ENCODE measurements at regions not wholly inside any gene's neighbourhood (a gene's known extent, or its start where the extent isn't known, plus 50 kb on each side); places are given as distances from the start of the nearest gene placed in this dataset.
A peak's percentile ranks its signal among the peaks of the same experiment; 100 is the strongest.
"Not testable (repeated sequence)": the region's sequence is repeated elsewhere in the genome, so short reads cannot be mapped to it uniquely, and the experiment has no call there.

GRCh38 chr6:77105091-77105490 is 358.2 kb downstream of the HTR1B start:
- H3K36me3 ChIP-seq (ENCODE audit: control insufficient read depth in 3 of 3, insufficient read depth in 3 of 3, low read length in 3 of 3): no peaks in the 10 kb centered on the region
- H3K9me3 ChIP-seq (ENCODE audit: control insufficient read depth in 3 of 3, low read length in 3 of 3): no peaks in the 10 kb centered on the region
- no peaks in the 10 kb centered on the region for H3K4me1 ChIP-seq (ENCODE audit: control insufficient read depth in 3 of 3, insufficient read depth in 3 of 3, low read length in 3 of 3)
- H3K27ac ChIP-seq (ENCODE audit: low read depth, low read length): no peak overlapping the region
- H3K9ac ChIP-seq (ENCODE audit: low read depth in 1 of 3, low read length in 3 of 3): no peak overlapping the region
- no peaks in the 10 kb centered on the region for H3K27me3 ChIP-seq (ENCODE audit: control insufficient read depth in 3 of 3, insufficient read depth in 3 of 3, low read length in 3 of 3)
- no peak overlapping the region for H3K4me3 ChIP-seq (ENCODE audit: low read length in 3 of 3)

- H3K27me3 ChIP-seq (ENCODE audit: control insufficient read depth in 3 of 3, insufficient read depth in 3 of 3, low read length in 3 of 3): no peaks in the 10 kb centered on the region
- no peak overlapping the region for H3K27ac ChIP-seq (ENCODE audit: low read depth, low read length)
- peaks cover 3 to 11% (median 9%) of the 10 kb centered on the region in 3 donors for H3K4me1 ChIP-seq (ENCODE audit: control insufficient read depth in 3 of 3, insufficient read depth in 3 of 3, low read length in 3 of 3)
- peak overlapping the region in 1 of 3 donors; percentile 24 for H3K4me3 ChIP-seq (ENCODE audit: low read length in 3 of 3)
- H3K9me3 ChIP-seq (ENCODE audit: control insufficient read depth in 3 of 3, low read length in 3 of 3): no peaks in the 10 kb centered on the region
- H3K36me3 ChIP-seq (ENCODE audit: control insufficient read depth in 3 of 3, insufficient read depth in 3 of 3, low read length in 3 of 3): no peaks in the 10 kb centered on the region
- no peak overlapping the region for H3K9ac ChIP-seq (ENCODE audit: low read depth in 1 of 3, low read length in 3 of 3)
Observed at GRCh38 chr6:77097940-77098339, 365.4 kb downstream of the HTR1B start.

- Histone ChIP-seq H3K27ac (ENCODE audit: low read depth, low read length) (no peak overlapping the region), H3K9ac (ENCODE audit: low read depth in 1 of 3, low read length in 3 of 3) (no peak overlapping the region), H3K4me3 (ENCODE audit: low read length in 3 of 3) (no peak overlapping the region), H3K9me3 (ENCODE audit: control insufficient read depth in 3 of 3, low read length in 3 of 3) (no peaks in the 10 kb centered on the region), H3K36me3 (ENCODE audit: control insufficient read depth in 3 of 3, insufficient read depth in 3 of 3, low read length in 3 of 3) (no peaks in the 10 kb centered on the region), H3K4me1 (ENCODE audit: control insufficient read depth in 3 of 3, insufficient read depth in 3 of 3, low read length in 3 of 3) (peaks cover 3 to 11% (median 9%) of the 10 kb centered on the region in 3 donors), H3K27me3 (ENCODE audit: control insufficient read depth in 3 of 3, insufficient read depth in 3 of 3, low read length in 3 of 3) (no peaks in the 10 kb centered on the region)
Observed at GRCh38 chr6:77095936-77096627, 367.2 kb downstream of the HTR1B start.

- Histone ChIP-seq H3K27me3 (ENCODE audit: control insufficient read depth in 3 of 3, insufficient read depth in 3 of 3, low read length in 3 of 3) (no peaks in the 10 kb centered on the region), H3K9ac (ENCODE audit: low read depth in 1 of 3, low read length in 3 of 3) (no peak overlapping the region), H3K36me3 (ENCODE audit: control insufficient read depth in 3 of 3, insufficient read depth in 3 of 3, low read length in 3 of 3) (no peaks in the 10 kb centered on the region), H3K9me3 (ENCODE audit: control insufficient read depth in 3 of 3, low read length in 3 of 3) (no peaks in the 10 kb centered on the region), H3K27ac (ENCODE audit: low read depth, low read length) (no peak overlapping the region), H3K4me1 (ENCODE audit: control insufficient read depth in 3 of 3, insufficient read depth in 3 of 3, low read length in 3 of 3) (peaks cover 3 to 11% (median 9%) of the 10 kb centered on the region in 3 donors), H3K4me3 (ENCODE audit: low read length in 3 of 3) (no peak overlapping the region)
Observed at GRCh38 chr6:77094821-77095220, 368.5 kb downstream of the HTR1B start.

GRCh38 chr6:77092971-77093370 is 370.3 kb downstream of the HTR1B start:
- Histone ChIP-seq H3K27ac (ENCODE audit: low read depth, low read length) (no peak overlapping the region), H3K9me3 (ENCODE audit: control insufficient read depth in 3 of 3, low read length in 3 of 3) (no peaks in the 10 kb centered on the region), H3K4me1 (ENCODE audit: control insufficient read depth in 3 of 3, insufficient read depth in 3 of 3, low read length in 3 of 3) (peaks cover 0 to 4% (median 2%) of the 10 kb centered on the region in 3 donors), H3K4me3 (ENCODE audit: low read length in 3 of 3) (no peak overlapping the region), H3K27me3 (ENCODE audit: control insufficient read depth in 3 of 3, insufficient read depth in 3 of 3, low read length in 3 of 3) (no peaks in the 10 kb centered on the region), H3K36me3 (ENCODE audit: control insufficient read depth in 3 of 3, insufficient read depth in 3 of 3, low read length in 3 of 3) (no peaks in the 10 kb centered on the region), H3K9ac (ENCODE audit: low read depth in 1 of 3, low read length in 3 of 3) (no peak overlapping the region)

DNA sequence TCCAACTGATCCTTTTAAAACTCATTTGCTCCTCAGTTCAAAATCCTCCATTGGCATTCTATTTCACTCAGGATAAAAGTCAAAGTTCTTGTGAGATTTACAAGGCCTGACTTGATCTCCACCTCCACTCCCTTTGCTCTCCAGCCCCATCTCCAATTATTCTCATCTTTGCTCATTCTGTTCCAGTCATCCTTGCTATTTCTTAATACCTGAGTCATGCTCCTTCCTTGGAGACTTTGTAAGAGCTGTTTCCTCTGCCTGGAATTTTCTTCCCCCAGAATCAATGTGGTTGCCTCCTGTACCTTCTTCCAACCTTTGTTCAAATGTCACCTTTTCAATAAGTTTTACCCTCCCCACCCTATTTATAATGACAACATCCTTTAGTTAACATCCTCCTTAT is 373.5 kb downstream of the HTR1B start:
- Histone ChIP-seq H3K4me3 (ENCODE audit: low read length in 3 of 3) (no peak overlapping the region), H3K36me3 (ENCODE audit: control insufficient read depth in 3 of 3, insufficient read depth in 3 of 3, low read length in 3 of 3) (no peaks in the 10 kb centered on the region), H3K27ac (ENCODE audit: low read depth, low read length) (no peak overlapping the region), H3K9ac (ENCODE audit: low read depth in 1 of 3, low read length in 3 of 3) (no peak overlapping the region), H3K9me3 (ENCODE audit: control insufficient read depth in 3 of 3, low read length in 3 of 3) (no peaks in the 10 kb centered on the region), H3K4me1 (ENCODE audit: control insufficient read depth in 3 of 3, insufficient read depth in 3 of 3, low read length in 3 of 3) (peaks cover 0 to 2% (median 0%) of the 10 kb centered on the region in 3 donors), H3K27me3 (ENCODE audit: control insufficient read depth in 3 of 3, insufficient read depth in 3 of 3, low read length in 3 of 3) (no peaks in the 10 kb centered on the region)

DNA sequence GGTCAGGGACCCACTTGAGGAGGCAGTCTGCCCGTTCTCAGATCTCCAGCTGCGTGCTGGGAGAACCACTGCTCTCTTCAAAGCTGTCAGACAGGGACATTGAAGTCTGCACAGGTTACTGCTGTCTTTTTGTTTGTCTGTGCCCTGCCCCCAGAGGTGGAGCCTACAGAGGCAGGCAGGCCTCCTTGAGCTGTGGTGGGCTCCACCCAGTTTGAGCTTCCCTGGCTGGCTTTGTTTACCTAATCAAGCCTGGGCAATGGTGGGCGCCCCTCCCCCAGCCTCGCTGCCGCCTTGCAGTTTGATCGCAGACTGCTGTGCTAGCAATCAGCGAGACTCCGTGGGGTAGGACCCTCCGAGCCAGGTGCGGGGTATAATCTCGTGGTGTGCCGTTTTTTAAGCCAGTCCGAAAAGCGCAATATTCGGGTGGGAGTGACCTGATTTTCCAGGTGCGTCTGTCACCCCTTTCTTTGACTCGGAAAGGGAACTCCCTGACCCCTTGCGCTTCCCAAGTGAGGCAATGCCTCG is 375.4 kb downstream of the HTR1B start:
- not testable (repeated sequence) for H3K4me3 ChIP-seq (ENCODE audit: low read length in 3 of 3); H3K27ac ChIP-seq (ENCODE audit: low read depth, low read length); H3K4me1 ChIP-seq (ENCODE audit: control insufficient read depth in 3 of 3, insufficient read depth in 3 of 3, low read length in 3 of 3); H3K27me3 ChIP-seq (ENCODE audit: control insufficient read depth in 3 of 3, insufficient read depth in 3 of 3, low read length in 3 of 3); H3K9ac ChIP-seq (ENCODE audit: low read depth in 1 of 3, low read length in 3 of 3); H3K9me3 ChIP-seq (ENCODE audit: control insufficient read depth in 3 of 3, low read length in 3 of 3); H3K36me3 ChIP-seq (ENCODE audit: control insufficient read depth in 3 of 3, insufficient read depth in 3 of 3, low read length in 3 of 3)

GRCh38 chr6:77074037-77074713 is 389.1 kb downstream of the HTR1B start:
- Histone ChIP-seq H3K27me3 (ENCODE audit: control insufficient read depth in 3 of 3, insufficient read depth in 3 of 3, low read length in 3 of 3) (no peaks in the 10 kb centered on the region), H3K9ac (ENCODE audit: low read depth in 1 of 3, low read length in 3 of 3) (no peak overlapping the region), H3K36me3 (ENCODE audit: control insufficient read depth in 3 of 3, insufficient read depth in 3 of 3, low read length in 3 of 3) (no peaks in the 10 kb centered on the region), H3K4me3 (ENCODE audit: low read length in 3 of 3) (no peak overlapping the region), H3K27ac (ENCODE audit: low read depth, low read length) (no peak overlapping the region), H3K4me1 (ENCODE audit: control insufficient read depth in 3 of 3, insufficient read depth in 3 of 3, low read length in 3 of 3) (no peaks in the 10 kb centered on the region), H3K9me3 (ENCODE audit: control insufficient read depth in 3 of 3, low read length in 3 of 3) (no peaks in the 10 kb centered on the region)

GRCh38 chr6:77073410-77073760 is 389.9 kb downstream of the HTR1B start:
- no peaks in the 10 kb centered on the region for H3K9me3 ChIP-seq (ENCODE audit: control insufficient read depth in 3 of 3, low read length in 3 of 3)
- no peaks in the 10 kb centered on the region for H3K4me1 ChIP-seq (ENCODE audit: control insufficient read depth in 3 of 3, insufficient read depth in 3 of 3, low read length in 3 of 3)
- H3K36me3 ChIP-seq (ENCODE audit: control insufficient read depth in 3 of 3, insufficient read depth in 3 of 3, low read length in 3 of 3): no peaks in the 10 kb centered on the region
- no peak overlapping the region for H3K27ac ChIP-seq (ENCODE audit: low read depth, low read length)
- H3K4me3 ChIP-seq (ENCODE audit: low read length in 3 of 3): no peak overlapping the region
- no peaks in the 10 kb centered on the region for H3K27me3 ChIP-seq (ENCODE audit: control insufficient read depth in 3 of 3, insufficient read depth in 3 of 3, low read length in 3 of 3)
- H3K9ac ChIP-seq (ENCODE audit: low read depth in 1 of 3, low read length in 3 of 3): no peak overlapping the region

DNA sequence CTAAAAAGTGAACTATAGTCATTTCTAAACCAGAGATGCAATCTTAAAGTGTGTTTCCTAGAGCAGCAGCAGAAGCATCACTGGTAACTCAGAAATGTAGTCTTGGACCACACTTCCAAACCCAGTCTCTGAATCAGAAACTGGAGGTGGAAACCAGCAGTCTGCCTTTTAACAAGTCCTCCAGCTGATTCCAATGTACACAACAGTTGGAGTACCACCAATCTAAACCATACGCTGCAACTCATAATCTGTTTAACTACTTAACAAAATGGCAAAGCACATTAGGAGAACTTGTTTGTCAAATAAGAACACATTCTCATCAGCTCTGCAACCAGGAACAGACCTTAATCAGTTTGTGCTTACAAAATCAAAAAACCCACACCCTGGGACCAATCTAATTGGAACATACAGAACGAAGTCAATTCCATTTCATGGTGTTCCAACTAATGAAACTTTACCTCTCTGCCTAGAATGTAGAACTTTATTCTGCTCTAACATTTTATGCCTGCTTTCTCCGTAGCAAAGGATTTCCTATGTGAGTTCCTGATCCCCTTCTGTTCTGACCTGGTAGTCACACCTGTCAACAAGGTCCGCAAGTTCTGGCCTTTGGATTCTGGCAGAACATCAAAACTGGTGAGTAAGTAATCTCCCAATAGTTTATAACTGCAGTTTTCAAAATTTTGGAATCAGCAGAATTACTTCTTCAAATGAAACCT is 390.4 kb downstream of the HTR1B start:
- no peaks in the 10 kb centered on the region for H3K9me3 ChIP-seq (ENCODE audit: control insufficient read depth in 3 of 3, low read length in 3 of 3)
- H3K4me1 ChIP-seq (ENCODE audit: control insufficient read depth in 3 of 3, insufficient read depth in 3 of 3, low read length in 3 of 3): no peaks in the 10 kb centered on the region
- no peak overlapping the region for H3K9ac ChIP-seq (ENCODE audit: low read depth in 1 of 3, low read length in 3 of 3)
- no peak overlapping the region for H3K27ac ChIP-seq (ENCODE audit: low read depth, low read length)
- no peak overlapping the region for H3K4me3 ChIP-seq (ENCODE audit: low read length in 3 of 3)
- no peaks in the 10 kb centered on the region for H3K36me3 ChIP-seq (ENCODE audit: control insufficient read depth in 3 of 3, insufficient read depth in 3 of 3, low read length in 3 of 3)
- no peaks in the 10 kb centered on the region for H3K27me3 ChIP-seq (ENCODE audit: control insufficient read depth in 3 of 3, insufficient read depth in 3 of 3, low read length in 3 of 3)
